ENCODE measurements at regions not wholly inside any gene's neighbourhood (a gene's known extent, or its start where the extent isn't known, plus 50 kb on each side); places are given as distances from the start of the nearest gene placed in this dataset.
"Not testable (repeated sequence)": the region's sequence is repeated elsewhere in the genome, so short reads cannot be mapped to it uniquely, and the experiment has no call there.

GRCh38 chr3:125645616-125646015 lies 50.3 kb upstream of the OSBPL11 start:
- DNase-seq = no peak

- DNase-seq = no peak
Measured at GRCh38 chr3:125646581-125646980, 51.3 kb upstream of the OSBPL11 start.

GRCh38 chr3:125647318-125648014 lies 52.2 kb upstream of the OSBPL11 start:
- DNase-seq = no peak

GRCh38 chr3:125651244-125651643 lies 55.9 kb upstream of the OSBPL11 start:
- no peak for DNase-seq

- DNase-seq = no peak
Measured at GRCh38 chr3:125652349-125652748, 57.1 kb upstream of the OSBPL11 start.

- DNase-seq = no peak
Measured at GRCh38 chr3:125654526-125654925, 59.2 kb upstream of the OSBPL11 start.

- no peak for DNase-seq
Measured at GRCh38 chr3:125662675-125663074, 67.4 kb upstream of the OSBPL11 start.

- no peak for DNase-seq
Measured at GRCh38 chr3:125670352-125670751, 75.1 kb upstream of the OSBPL11 start.

GRCh38 chr3:125670945-125671344 lies 75.6 kb upstream of the OSBPL11 start:
- DNase-seq = no peak

- no peak for DNase-seq
Measured at GRCh38 chr3:125671461-125672243, 76.4 kb upstream of the OSBPL11 start.

GRCh38 chr3:125675791-125676190 lies 80.5 kb upstream of the OSBPL11 start:
- no peak for DNase-seq

GRCh38 chr3:125679258-125679657 lies 84.0 kb upstream of the OSBPL11 start:
- DNase-seq = no peak

GRCh38 chr3:125681146-125681545 lies 85.8 kb upstream of the OSBPL11 start:
- no peak for DNase-seq

- DNase-seq = not testable (repeated sequence)
Measured at GRCh38 chr3:125681906-125682305, 86.6 kb upstream of the OSBPL11 start.

GRCh38 chr3:125682610-125683009 lies 87.3 kb upstream of the OSBPL11 start:
- DNase-seq = not testable (repeated sequence)

GRCh38 chr3:125683067-125683829 lies 88.0 kb upstream of the OSBPL11 start:
- no peak for DNase-seq

GRCh38 chr3:125684199-125684598 lies 88.9 kb upstream of the OSBPL11 start:
- no peak for DNase-seq

GRCh38 chr3:125685741-125686140 lies 90.4 kb upstream of the OSBPL11 start:
- not testable (repeated sequence) for DNase-seq

GRCh38 chr3:125692361-125692760 lies 97.1 kb upstream of the OSBPL11 start:
- no peak for DNase-seq

GRCh38 chr3:125693887-125694286 lies 98.6 kb upstream of the OSBPL11 start:
- no peak for DNase-seq

GRCh38 chr3:125694761-125695294 lies 99.5 kb upstream of the OSBPL11 start:
- no peak for DNase-seq

- DNase-seq = no peak
Measured at GRCh38 chr3:125695688-125696087, 100.4 kb upstream of the OSBPL11 start.

GRCh38 chr3:125697126-125697525 lies 101.8 kb upstream of the OSBPL11 start:
- not testable (repeated sequence) for DNase-seq

Data from activated CD4-positive, alpha-beta T cell treated with anti-CD3 and anti-CD28 coated beads, Interleukin-2, amount 50 U/mL, for 16 hours (primary cell).